Testis (tissue), 2 donors: ENCODE measurements at regions not wholly inside any gene's neighbourhood (a gene's known extent, or its start where the extent isn't known, plus 50 kb on each side); places are given as distances from the start of the nearest gene placed in this dataset.

Source experiments
- DNase-seq: peaks from one replicate; pipeline ENCODE4 v3.0.0-alpha.2; 2019
- H3K27ac ChIP-seq, 2 donors: fragments of 200-600 bp; sonication (generic); one replicate each; pipeline ENCODE4 v1.5.1; 2019
- H3K27me3 ChIP-seq: fragments of 200-600 bp; sonication (generic); one replicate; pipeline ENCODE4 v1.5.1; 2019
- H3K36me3 ChIP-seq: fragments of 200-600 bp; sonication (generic); one replicate; pipeline ENCODE4 v1.5.1; 2017; ENCODE audit warnings: low read depth; ENCODE audit errors: missing control alignments
- H3K4me1 ChIP-seq: fragments of 200-600 bp; sonication (generic); one replicate; pipeline ENCODE4 v1.5.1; 2019
- H3K4me3 ChIP-seq, 2 donors: fragments of 200-600 bp; sonication (generic); one replicate each; pipeline ENCODE4 v1.5.1; 2017 to 2019
- H3K9me3 ChIP-seq: fragments of 200-600 bp; sonication (generic); one replicate; pipeline ENCODE4 v1.5.1; 2017
- CTCF ChIP-seq, 3 experiments: fragments of 450-650 bp in 2 of 3; fragments of 200-600 bp in 1 of 3; sonication (generic) in 1 of 3; IDR thresholded peaks; one replicate each; pipeline ENCODE4 v1.5.1; 2016 to 2019; ENCODE audit warnings: antibody characterized with exemption in 3 of 3, mild to moderate bottlenecking in 2 of 3, moderate library complexity in 1 of 3
- POLR2A ChIP-seq: fragments of 450-650 bp; IDR thresholded peaks from one replicate; pipeline ENCODE4 v1.6.1; 2017; ENCODE audit warnings: antibody characterized with exemption, mild to moderate bottlenecking, moderate library complexity
- WGBS, 2 donors: methylation state at CpG; one replicate each; pipeline ENCODE4 v1.1.5; 2018; 5-methylcytosine and 5-hydroxymethylcytosine counted together
- intact Hi-C: fragments of 100-400 bp; cut with DNase I; formaldehyde crosslinking; loops from one replicate; pipeline ENCODE4 v1.15.1; 2023; ENCODE audit warnings: low total_unique reads

DNA sequence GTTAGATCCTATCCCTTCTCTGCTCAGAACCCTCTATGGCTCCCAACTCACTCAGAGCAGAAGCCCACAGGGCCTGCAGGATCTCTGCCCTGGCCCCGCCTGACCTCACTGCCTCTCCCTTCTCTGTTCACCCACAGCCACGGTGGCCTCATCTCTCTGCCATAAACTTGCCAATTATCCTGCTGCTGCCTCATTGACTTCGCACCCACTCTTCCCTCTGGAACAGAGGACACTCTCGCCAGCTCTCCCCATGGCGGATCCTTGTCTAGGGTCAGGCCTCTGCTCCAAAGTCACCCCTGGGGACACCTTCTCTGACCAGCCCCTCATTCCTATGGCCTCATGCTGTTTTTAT lies 86.4 kb downstream of the CEBPB start:
- Histone ChIP-seq H3K36me3 (no peaks in the 10 kb centered on the region), H3K4me1 (peaks cover 23% of the 10 kb centered on the region), H3K27ac (no peak overlapping the region), H3K4me3 (no peak overlapping the region), H3K9me3 (no peaks in the 10 kb centered on the region), H3K27me3 (no peaks in the 10 kb centered on the region)
- no peak for DNase-seq
- no peak for TF ChIP-seq POLR2A
- TF ChIP-seq CTCF (IDR thresholded peaks at IDR 0.05): no peak
- intact Hi-C loops: no loop called here
- 88 to 90% methylated on average over 5 of the region's 5 CpGs for WGBS, 2 donors

DNA sequence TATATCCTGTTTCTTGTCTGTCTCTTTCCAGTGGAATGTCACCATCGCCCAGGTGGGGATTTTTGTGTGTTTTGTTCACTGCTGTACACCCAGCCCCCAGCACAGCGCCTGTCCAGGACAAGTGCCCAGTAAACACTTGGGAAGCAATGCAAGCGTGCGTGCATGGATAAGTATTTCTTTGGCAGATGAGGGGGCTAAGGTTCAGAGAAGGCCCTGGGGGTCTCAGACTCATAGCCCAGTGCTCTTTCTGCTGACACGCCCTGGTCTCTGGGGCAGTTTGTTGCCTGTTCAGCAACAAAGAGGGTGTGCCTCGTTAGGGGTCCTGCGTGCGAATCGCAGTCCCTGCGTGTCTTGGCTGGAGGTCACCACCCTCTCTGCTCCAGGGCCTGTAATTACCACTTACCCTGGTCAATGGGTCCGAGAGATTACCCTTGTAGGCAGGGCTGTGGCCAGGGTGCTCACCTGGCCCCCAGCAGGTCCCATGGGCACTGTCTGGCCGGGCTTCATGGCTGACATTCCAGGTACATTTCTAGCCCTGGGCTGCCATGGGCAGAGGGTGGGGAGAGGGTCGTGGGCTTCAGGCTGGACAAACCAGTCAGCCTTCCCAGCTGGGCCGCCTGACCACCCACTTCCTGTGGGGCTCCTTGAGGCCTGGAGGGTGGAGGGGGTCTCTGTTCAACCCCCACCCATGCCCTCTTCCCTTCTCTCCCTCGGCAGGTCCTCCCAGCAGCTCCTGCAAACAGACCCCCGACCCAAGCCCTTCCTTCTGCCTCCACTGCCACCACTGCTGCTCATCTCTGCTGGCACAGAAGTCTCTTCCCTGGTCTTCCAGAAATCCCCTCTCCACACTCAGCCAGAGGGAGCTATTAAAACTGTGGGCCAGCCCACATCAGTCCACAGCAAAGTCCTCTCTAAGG lies 87.1 kb downstream of the CEBPB start:
- Histone ChIP-seq H3K4me1 (peaks cover 24% of the 10 kb centered on the region), H3K36me3 (no peaks in the 10 kb centered on the region), H3K27ac (peak overlapping the region in 1 of 2 donors; percentile 86), H3K27me3 (no peaks in the 10 kb centered on the region), H3K4me3 (no peak overlapping the region), H3K9me3 (no peaks in the 10 kb centered on the region)
- WGBS, 2 donors: 88 to 92% methylated on average over 7 to 16 of the region's 16 CpGs
- intact Hi-C loops: no loop called here
- DNase-seq: no peak
- TF ChIP-seq CTCF (IDR thresholded peaks at IDR 0.05) (no peak), POLR2A (no peak)

- peak; percentile 48 for DNase-seq
- no peaks in the 10 kb centered on the region for H3K9me3 ChIP-seq
- intact Hi-C loops: no loop called here
Observed at GRCh38 chr20:50278377-50278683, 87.7 kb downstream of the CEBPB start.

GRCh38 chr20:50278684-50279531 lies 88.3 kb downstream of the CEBPB start:
- 45 to 46% methylated on average over 17 of the region's 17 CpGs for WGBS, 2 donors

More at GRCh38 chr20:50278377-50278683, 87.7 kb downstream of the CEBPB start:
- Histone ChIP-seq H3K27ac (peak overlapping the region; percentile 75 to 86), H3K27me3 (no peaks in the 10 kb centered on the region), H3K4me1 (peaks cover 30% of the 10 kb centered on the region), H3K36me3 (no peaks in the 10 kb centered on the region), H3K4me3 (no peak overlapping the region)
- TF ChIP-seq CTCF (IDR thresholded peaks at IDR 0.05): no peak
- TF ChIP-seq POLR2A: no peak
- WGBS, 2 donors: 62 to 64% methylated on average over 3 to 5 of the region's 5 CpGs

More at GRCh38 chr20:50278684-50279531, 88.3 kb downstream of the CEBPB start:
- TF ChIP-seq CTCF (IDR thresholded peaks at IDR 0.05) (peak in 2 of 3 experiments; percentile 6 to 36), POLR2A (no peak)
- H3K4me1 ChIP-seq: peaks cover 32% of the 10 kb centered on the region
- peak overlapping the region; percentile 75 to 86 for H3K27ac ChIP-seq
- no peaks in the 10 kb centered on the region for H3K9me3 ChIP-seq
- intact Hi-C loops: no loop called here
- DNase-seq: peak; percentile 90
- H3K4me3 ChIP-seq: no peak overlapping the region
- H3K36me3 ChIP-seq: no peaks in the 10 kb centered on the region
- H3K27me3 ChIP-seq: no peaks in the 10 kb centered on the region
